RKO (cell line): ENCODE measurements at regions not wholly inside any gene's neighbourhood (a gene's known extent, or its start where the extent isn't known, plus 50 kb on each side); places are given as distances from the start of the nearest gene placed in this dataset.

Experiments used
- DNase-seq: peaks from one replicate; pipeline ENCODE4 v3.0.0-alpha.2; 2016; ENCODE audit warnings: low spot score

GRCh38 chr11:103624708-103625623 is 411.5 kb upstream of the DDI1 start:
- DNase-seq, result peak; percentile 54

GRCh38 chr11:103625624-103625965 is 410.8 kb upstream of the DDI1 start:
- DNase-seq, result no peak

- DNase-seq, result no peak
Measured at GRCh38 chr11:103628121-103628520, 408.3 kb upstream of the DDI1 start.

GRCh38 chr11:103631841-103632240 is 404.6 kb upstream of the DDI1 start:
- no peak for DNase-seq

GRCh38 chr11:103633068-103633788 is 403.2 kb upstream of the DDI1 start:
- DNase-seq, result no peak

- no peak for DNase-seq
Measured at GRCh38 chr11:103633819-103634590, 402.4 kb upstream of the DDI1 start.

GRCh38 chr11:103636232-103636631 is 400.2 kb upstream of the DDI1 start:
- no peak for DNase-seq

GRCh38 chr11:103637295-103637694 is 399.1 kb upstream of the DDI1 start:
- no peak for DNase-seq

- no peak for DNase-seq
Measured at GRCh38 chr11:103637831-103638230, 398.6 kb upstream of the DDI1 start.

GRCh38 chr11:103644676-103645075 is 391.8 kb upstream of the DDI1 start:
- no peak for DNase-seq

GRCh38 chr11:103648054-103648453 is 388.4 kb upstream of the DDI1 start:
- no peak for DNase-seq

GRCh38 chr11:103648670-103649400 is 387.6 kb upstream of the DDI1 start:
- DNase-seq, result no peak

GRCh38 chr11:103649401-103649895 is 387.0 kb upstream of the DDI1 start:
- DNase-seq, result no peak

- no peak for DNase-seq
Measured at GRCh38 chr11:103650330-103650729, 386.1 kb upstream of the DDI1 start.

- no peak for DNase-seq
Measured at GRCh38 chr11:103651341-103651998, 385.0 kb upstream of the DDI1 start.

- no peak for DNase-seq
Measured at GRCh38 chr11:103652013-103652412, 384.4 kb upstream of the DDI1 start.

- DNase-seq, result no peak
Measured at GRCh38 chr11:103656382-103656781, 380.1 kb upstream of the DDI1 start.

- peak; percentile 37 for DNase-seq
Measured at GRCh38 chr11:103659206-103659618, 377.2 kb upstream of the DDI1 start.

- DNase-seq, result no peak
Measured at GRCh38 chr11:103659743-103660142, 376.7 kb upstream of the DDI1 start.

GRCh38 chr11:103661185-103661584 is 375.3 kb upstream of the DDI1 start:
- DNase-seq, result no peak

GRCh38 chr11:103661991-103662390 is 374.4 kb upstream of the DDI1 start:
- no peak for DNase-seq
